GM21515 (cell line): ENCODE measurements at regions not wholly inside any gene's neighbourhood (a gene's known extent, or its start where the extent isn't known, plus 50 kb on each side); places are given as distances from the start of the nearest gene placed in this dataset.
"Not testable (repeated sequence)": the region's sequence is repeated elsewhere in the genome, so short reads cannot be mapped to it uniquely, and the experiment has no call there.

Experiments used
- ATAC-seq: cut with Tn5 transposase; IDR thresholded peaks from one replicate; pipeline ENCODE4 v1.9.1; 2021; ENCODE audit not compliant: unreplicated experiment

GRCh38 chr6:132142768-132143167 is 191.6 kb upstream of the CCN2 start:
- no peak for ATAC-seq

DNA sequence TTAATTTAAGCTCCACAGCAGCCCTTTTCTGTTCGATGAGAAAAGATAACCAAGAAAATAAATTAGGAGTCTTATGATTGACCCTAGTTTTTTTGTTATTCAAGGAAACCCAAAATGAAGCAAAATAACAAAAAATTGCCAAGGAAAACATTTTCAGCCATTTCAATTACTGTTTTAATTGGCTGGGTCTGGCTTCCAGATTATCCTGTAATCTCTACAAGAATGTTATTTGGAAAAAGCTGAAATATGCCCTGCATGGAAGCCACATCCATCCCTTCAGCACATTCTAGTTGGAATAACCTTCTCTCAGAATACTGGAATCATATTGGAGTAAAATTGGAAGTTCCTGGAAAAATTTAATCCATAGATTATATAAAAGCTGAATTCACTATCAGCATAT is 191.1 kb upstream of the CCN2 start:
- ATAC-seq, result no peak

DNA sequence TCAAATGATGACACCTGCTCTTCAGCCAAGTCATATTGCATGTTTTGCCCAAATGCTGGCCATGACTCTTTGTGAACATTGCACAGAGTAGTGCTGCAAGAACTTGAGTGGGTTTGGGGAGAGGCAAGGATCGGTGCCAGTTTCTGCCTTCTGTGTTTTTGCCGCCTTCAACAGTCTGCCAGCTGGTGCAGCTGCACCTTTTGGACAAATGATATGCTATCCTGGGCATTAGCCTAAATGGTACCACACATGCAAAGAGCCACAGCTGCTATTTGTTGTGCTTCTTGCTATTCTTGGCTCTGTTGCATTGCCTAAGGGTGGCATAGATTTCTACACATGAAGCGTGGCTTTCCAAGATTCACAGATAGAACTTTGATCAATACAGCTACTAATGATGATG is 189.0 kb upstream of the CCN2 start:
- ATAC-seq, result no peak

GRCh38 chr6:132139611-132140010 is 188.4 kb upstream of the CCN2 start:
- ATAC-seq, result no peak

DNA sequence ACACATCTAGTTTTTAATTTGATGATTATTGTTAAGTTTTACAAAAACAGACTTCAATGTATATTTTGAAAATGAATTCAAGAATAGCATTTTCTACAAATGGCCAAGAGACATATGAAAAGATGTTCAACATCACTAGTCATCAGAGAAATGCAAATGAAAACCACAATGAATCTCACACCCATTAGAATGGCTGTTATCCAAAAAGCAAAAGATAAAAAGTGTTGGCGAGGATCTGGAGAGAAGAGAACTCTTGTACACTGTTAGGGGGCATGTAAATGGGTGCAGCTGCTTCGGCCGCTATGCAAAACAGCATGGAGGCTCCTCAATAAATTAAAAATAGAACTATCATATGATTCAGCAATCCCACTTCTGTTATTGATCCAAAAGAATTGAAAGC is 185.8 kb upstream of the CCN2 start:
- ATAC-seq, result no peak

GRCh38 chr6:132135409-132135808 is 184.2 kb upstream of the CCN2 start:
- ATAC-seq, result no peak

GRCh38 chr6:132133736-132134445 is 182.7 kb upstream of the CCN2 start:
- no peak for ATAC-seq

DNA sequence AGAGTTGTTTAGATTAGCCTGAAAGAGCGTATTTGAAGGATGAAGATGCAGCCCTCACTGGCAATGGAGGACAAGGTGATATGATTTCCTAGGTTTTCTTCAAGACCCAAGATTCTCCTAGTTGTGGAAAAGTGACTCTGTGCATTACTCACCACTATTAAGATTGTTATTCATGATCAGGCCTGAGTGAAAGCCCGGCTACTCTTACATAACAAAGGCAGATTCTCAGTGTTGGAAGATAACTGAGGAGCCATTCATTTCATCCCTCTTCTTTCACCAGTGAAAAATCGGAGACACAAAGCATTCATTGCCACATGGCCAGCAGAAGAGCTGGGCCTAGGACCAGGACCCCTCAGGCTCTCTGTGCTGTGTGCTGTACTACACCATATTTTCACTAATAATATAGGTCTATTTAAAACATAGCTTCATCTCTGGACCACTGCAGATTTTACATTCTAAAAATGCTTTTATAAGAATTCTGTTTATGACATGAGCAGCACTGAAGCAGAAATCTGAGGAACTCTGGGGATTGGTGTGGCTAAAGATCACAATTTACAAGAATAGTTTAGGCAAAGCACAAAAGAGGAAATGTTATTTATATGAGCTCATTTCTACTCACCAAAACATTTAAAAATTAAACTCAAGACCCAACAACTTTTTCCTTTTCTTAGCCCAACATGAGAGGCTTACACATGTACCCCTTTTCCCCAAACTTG is 181.9 kb upstream of the CCN2 start:
- ATAC-seq, result no peak

DNA sequence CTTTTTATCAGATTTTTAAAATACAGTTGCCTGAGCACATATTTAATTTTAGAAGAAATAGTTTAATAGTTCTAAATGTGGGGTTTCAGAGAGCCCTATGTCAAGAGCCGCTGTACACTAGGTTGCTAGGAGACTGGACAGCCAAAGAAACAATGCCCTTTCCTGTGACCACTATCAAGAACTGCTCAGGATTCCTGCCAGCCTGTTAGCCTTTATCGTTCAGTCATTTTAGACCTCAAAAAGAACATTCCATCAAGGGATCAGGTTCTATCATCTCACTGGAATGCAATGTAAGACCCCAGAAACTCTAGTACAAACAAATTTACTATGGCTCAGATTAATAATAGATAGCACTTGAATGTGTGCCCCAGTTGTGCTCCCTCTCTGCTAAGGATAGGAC is 181.2 kb upstream of the CCN2 start:
- no peak for ATAC-seq

GRCh38 chr6:132131758-132132157 is 180.6 kb upstream of the CCN2 start:
- no peak for ATAC-seq

GRCh38 chr6:132131351-132131750 is 180.2 kb upstream of the CCN2 start:
- ATAC-seq, result no peak

GRCh38 chr6:132130626-132131298 is 179.6 kb upstream of the CCN2 start:
- ATAC-seq, result no peak

DNA sequence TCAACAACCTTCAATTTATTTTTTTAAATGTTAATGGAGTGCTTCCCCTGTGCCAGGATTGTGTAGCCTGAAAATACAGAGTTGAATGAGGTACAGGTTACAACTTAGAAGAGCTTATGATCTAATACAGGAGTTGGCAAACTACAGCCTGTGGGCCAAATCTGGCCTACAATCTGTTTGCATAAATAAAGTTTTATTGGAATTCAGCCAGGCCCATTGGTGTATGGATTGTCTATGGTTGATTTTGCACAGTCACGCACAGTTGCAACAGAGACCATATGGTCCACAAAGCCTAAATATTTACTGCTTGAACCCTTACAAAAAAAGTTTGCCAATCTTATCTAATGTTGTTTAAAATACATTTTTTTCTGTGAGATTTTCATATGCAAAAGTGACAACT is 177.3 kb upstream of the CCN2 start:
- no peak for ATAC-seq

GRCh38 chr6:132126150-132126549 is 175.0 kb upstream of the CCN2 start:
- no peak for ATAC-seq

DNA sequence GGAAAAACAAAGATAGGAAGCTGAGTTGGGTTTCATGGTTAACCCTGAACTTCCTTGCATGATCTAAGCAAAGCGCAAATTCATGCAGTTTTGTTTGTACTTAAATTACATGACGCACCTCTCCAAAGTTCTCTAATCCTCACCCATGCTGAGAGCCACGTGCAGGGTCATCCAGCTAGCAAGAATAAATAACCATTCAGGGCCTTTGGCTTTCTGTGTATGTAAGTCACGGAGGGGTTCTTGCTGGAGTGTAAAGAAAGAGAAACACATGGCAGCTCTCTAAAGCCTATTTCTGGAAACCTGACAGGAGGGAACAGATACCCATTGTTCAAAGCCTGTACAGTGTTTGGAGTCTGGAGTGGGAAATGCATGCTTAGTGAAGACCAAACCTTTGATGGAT is 171.7 kb upstream of the CCN2 start:
- ATAC-seq, result no peak

- ATAC-seq, result no peak
Observed at GRCh38 chr6:132122176-132122575, 171.0 kb upstream of the CCN2 start.

DNA sequence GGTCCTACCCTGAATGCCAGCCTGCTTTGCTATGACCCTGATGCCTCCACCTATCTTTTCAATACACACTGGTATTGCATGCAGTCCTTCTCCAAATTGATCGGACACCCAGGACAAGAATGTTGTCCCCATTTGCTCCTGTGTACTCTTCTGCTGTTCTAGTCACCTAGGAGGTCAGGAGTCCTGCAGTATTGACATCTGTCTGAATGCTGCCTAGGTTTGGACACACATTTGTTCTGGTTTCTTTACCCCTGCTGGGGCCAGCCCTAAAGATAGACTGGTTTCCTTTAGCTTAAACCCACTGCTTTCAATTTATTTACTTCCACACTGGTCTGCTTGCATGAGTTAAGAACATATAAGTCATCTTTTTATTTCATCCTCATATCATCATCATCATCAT is 167.0 kb upstream of the CCN2 start:
- no peak for ATAC-seq

GRCh38 chr6:132115714-132116366 is 164.7 kb upstream of the CCN2 start:
- ATAC-seq, result no peak

- ATAC-seq, result no peak
Observed at GRCh38 chr6:132114201-132114825, 163.1 kb upstream of the CCN2 start.

DNA sequence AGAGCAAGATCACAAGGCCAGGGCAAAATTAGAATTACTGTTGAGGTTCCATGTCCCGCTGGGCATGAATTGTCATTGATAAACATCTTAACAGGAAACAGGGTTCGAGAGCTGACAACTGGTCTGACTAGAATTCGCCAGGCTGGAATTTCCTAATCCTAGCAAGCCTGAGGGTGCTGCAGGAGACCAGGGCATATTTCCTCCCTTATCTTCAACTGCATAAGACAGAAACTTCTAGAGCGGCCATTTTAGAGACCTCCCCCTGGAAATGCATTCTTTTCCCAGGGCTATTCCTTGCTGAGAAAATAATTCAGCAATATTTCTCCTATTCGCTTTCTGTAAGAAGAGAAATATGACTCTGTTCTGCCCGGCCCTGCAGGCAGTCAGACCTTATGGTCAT is 158.6 kb upstream of the CCN2 start:
- not testable (repeated sequence) for ATAC-seq

DNA sequence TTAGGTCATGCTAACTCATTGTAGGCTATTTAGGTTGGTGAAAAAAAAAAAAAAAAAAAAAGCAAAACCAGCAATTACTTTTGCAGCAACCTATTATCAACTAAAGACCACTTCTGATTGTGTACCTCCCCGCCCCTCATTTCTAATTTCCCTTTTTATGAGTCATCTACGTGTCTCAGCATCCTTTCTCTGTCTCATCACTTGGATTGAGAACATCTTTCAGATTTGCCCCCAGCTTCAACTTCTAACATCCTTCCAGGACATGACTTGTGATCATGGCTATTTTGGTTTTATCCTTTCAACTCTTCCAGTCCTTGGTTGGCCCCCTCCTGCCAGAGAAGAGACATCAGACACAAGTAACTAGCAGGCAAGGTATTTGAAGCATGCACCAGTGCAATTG is 156.7 kb upstream of the CCN2 start:
- no peak for ATAC-seq
